HG03196 (cell line): ENCODE measurements at regions not wholly inside any gene's neighbourhood (a gene's known extent, or its start where the extent isn't known, plus 50 kb on each side); places are given as distances from the start of the nearest gene placed in this dataset.
"Not testable (repeated sequence)": the region's sequence is repeated elsewhere in the genome, so short reads cannot be mapped to it uniquely, and the experiment has no call there.

Experiments used
- ATAC-seq: cut with Tn5 transposase; IDR thresholded peaks from one replicate; pipeline ENCODE4 v1.9.1; 2021; ENCODE audit not compliant: unreplicated experiment

- ATAC-seq: no peak
Measured at GRCh38 chr2:221929259-221929658, 357.2 kb upstream of the EPHA4 start.

DNA sequence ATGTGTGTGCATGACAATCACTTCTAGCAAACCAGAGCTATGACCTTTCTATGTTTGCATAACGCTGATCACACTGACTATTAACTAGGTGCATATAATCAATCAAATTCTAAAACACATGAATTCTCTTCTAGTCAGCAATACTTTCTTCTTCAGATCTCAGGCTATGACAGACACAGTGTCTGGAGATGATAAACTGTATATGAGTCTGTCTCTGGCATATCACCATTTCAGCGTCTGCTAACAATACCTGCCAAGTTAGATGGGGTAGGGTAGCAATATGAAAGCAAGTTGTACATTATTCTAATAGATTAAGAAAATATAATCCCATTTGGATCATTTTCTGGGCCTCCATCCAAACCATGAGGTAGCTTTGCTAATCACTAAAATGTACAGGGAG is 354.2 kb upstream of the EPHA4 start:
- ATAC-seq: no peak

DNA sequence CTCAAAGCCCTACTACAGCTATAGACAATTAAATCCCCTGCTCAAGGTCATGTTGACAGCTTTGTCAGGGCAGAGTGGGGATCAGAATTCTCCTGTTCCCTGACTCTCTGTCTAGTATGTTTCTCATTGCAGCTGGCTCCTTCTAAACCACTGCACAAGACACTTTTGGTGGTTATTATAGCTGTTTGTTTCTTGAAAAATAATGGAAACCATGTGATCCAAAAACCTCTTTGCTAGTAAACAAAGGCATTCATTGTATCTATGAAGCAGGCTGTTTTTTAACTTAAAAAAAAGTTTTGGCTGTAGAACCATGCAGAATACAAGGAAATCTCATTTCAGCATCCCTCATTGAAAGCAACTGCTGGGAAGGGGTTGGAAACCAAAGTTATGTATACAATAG is 352.5 kb upstream of the EPHA4 start:
- ATAC-seq: no peak

DNA sequence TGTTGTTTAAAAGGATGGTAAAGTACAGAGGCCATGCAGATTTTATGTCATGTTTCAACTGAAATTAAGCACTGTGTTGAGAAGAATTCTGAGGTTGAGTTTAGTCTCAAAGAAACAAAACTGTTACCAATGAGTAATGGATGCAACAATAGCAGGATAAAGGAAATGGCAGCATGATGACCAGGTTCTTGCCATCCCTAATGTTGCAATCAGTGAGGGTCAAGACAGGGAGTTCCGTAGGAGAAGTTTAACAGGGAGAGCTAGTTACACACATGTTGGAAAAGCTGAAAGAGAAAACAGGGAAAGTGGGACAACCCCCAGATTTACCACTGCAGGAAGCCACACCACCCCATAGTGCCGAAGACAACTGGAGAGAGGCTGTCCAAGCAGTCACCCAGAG is 343.8 kb upstream of the EPHA4 start:
- ATAC-seq: no peak

DNA sequence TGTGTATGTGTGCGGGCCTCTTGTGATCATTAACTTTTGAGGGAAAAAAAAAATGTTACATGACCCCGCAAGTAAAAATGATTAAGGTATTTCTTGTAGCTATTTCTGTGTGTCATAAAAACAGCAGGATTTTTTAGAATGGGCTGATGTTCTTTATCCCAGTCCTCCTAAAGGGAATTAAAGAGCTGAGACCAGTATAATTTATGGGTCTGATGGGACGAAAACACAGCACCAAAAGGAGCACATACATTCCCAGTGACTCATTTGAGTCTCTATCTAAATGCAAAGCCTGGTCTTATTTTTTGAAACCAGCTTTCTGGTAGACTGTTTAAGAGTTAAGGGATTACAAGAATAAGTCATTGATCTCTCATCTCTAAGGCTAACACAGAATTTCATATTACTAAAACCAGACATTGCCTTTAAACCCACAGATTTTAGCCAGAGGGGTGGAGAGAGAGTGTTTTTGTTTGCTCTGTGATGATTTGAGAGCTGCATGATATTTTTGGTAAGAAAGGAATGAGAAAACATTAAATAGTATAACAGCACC is 342.3 kb upstream of the EPHA4 start:
- no peak for ATAC-seq

DNA sequence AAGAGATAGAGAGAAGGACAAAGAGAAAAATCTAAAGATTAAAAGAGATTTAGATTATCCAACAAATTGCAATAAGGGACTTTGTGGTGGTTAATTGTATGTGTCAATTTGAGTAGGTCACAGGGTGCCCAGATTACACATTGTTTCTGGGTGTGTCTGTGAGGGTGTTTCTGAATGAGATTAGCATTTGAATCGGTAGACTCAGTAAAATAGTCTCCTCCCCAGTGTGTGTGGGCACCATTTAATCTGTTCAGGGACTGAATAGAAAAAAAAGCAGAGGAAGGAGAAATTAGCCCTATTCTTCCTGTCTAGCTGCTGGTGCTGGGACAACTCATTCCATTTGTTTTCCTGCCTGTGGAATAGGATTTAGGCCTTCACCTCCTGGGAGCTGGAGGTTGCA is 339.8 kb upstream of the EPHA4 start:
- ATAC-seq: no peak

DNA sequence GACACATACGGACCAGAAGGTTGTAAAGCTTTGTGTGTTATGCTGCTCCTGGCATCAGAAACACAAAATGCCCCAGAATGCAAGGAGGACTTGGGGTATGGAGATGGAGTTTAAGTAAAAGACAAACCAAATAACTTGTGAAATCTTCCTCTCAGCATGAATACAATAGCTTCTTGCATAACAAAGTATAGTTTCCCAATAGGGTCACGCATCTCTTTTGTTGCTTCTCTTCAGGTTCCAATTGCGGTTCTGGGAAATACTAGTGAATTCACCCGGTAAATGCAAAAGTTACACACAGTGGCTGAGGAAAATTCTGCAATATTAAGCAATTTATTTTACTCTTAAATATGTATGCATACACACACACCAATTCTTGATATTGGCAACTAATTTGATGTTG is 339.2 kb upstream of the EPHA4 start:
- ATAC-seq: no peak

DNA sequence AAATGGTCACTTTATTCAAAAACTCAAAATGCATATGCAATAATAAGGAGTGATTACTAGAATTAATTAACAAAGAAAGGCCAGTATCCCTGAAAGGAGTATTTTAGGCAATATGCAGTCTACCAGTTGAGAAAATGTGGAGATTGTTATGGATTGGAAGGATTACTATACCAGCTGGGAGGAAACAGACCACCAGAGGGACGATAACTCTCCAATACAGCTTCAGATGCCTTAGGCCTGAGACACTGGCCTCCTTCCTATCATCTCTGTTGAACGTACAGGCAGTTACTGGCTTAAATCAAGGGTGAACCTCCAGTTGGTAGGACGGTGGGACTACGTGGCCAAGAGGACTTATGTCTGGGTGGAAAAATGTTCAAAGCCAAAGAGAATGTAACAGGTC is 336.4 kb upstream of the EPHA4 start:
- no peak for ATAC-seq

GRCh38 chr2:221897718-221898117 is 325.6 kb upstream of the EPHA4 start:
- no peak for ATAC-seq

- no peak for ATAC-seq
Measured at GRCh38 chr2:221896505-221897151, 324.5 kb upstream of the EPHA4 start.

DNA sequence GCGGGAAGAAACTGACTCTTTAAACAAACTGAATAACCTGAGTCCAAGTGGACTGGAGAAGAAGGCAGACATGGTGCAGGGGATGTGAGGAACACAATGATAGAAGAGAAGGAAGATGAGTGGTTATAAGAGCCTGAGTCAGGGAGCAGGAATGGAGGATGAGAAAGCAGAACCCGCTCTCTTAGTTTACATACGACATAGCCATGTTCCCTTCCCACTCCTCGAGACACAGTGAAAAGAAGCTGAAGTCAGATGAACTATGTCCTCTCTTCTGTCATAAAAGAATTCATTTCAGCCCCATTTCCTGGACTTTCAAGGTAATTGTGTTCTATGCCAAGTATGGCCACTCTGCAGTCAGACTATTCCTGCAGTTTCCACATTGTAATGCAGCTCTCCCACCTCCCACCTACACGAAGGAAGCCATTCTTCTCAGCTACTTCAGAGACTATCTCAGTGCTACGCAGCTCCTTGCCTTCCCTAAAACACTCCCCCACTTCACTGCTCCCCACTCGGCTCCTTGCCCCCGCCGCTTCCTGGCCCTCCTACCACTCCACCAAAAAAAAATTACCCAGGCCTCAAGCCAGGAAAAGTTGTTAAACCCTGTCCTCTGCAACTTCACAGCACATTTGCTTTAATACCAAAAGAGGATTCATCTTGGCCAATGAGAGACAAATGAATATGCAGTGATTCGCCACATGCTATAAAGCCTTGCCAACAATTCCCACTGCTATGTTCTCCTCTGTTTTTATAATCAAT is 323.4 kb upstream of the EPHA4 start:
- no peak for ATAC-seq

- no peak for ATAC-seq
Measured at GRCh38 chr2:221893501-221893900, 321.4 kb upstream of the EPHA4 start.

GRCh38 chr2:221892006-221892405 is 319.9 kb upstream of the EPHA4 start:
- not testable (repeated sequence) for ATAC-seq

- no peak for ATAC-seq
Measured at GRCh38 chr2:221883976-221884375, 311.9 kb upstream of the EPHA4 start.

DNA sequence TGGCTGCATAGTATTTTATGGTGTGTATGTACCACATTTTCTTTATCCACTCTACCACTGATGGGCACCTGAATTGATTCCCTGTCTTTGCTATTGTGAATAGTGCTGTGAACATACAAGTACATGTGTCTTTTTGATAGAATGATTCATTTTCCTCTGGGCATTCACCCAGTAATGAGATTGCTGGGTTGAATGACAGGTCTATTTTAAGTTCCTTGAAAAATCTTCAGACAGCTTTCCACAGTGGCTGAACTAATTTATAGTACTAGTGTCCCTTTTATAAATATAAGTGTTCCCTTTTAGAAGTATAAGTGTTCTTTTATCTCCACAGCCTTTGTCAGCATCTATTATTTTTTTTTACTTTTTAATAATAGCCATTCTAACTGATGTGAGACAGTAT is 303.9 kb upstream of the EPHA4 start:
- no peak for ATAC-seq

DNA sequence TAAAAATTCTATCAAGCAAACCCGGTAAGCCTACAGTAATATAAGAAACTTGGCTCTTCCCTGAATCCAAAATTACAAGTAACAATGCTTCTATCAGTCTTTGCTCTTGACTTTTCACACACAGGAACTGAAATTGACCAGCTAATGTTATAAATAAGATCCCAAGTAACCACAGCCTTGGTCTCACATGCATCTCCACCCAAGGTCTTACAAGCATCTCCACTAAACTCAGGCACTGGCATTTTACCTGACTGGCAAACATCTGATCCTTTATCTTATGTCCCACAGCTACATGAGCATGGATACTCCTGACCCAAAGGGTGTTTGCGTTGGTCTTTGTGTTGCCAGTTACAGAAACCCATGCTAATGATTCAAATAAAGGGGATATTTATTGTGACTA is 302.3 kb upstream of the EPHA4 start:
- ATAC-seq: no peak

GRCh38 chr2:221857719-221858118 is 285.6 kb upstream of the EPHA4 start:
- ATAC-seq: no peak

- no peak for ATAC-seq
Measured at GRCh38 chr2:221853297-221853696, 281.2 kb upstream of the EPHA4 start.

GRCh38 chr2:221851531-221852045 is 279.5 kb upstream of the EPHA4 start:
- no peak for ATAC-seq

DNA sequence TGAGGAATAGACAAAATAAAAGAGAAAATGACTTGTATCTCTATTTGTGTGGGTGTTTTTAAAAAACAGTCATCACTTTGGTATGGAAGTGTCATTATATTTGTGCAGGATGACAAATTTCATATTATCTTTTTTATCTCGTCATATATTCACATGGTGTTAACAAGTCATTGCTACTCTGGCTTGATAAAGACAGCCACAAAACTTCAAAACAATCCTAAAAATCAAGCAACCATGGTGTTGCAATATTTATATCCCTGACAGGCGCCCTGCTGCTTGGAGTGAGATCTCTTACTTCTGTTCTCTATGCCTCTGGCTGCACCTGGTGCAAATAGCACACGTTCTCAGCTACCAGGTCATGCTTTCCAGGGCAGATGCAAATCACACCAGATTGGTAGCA is 278.0 kb upstream of the EPHA4 start:
- ATAC-seq: no peak

DNA sequence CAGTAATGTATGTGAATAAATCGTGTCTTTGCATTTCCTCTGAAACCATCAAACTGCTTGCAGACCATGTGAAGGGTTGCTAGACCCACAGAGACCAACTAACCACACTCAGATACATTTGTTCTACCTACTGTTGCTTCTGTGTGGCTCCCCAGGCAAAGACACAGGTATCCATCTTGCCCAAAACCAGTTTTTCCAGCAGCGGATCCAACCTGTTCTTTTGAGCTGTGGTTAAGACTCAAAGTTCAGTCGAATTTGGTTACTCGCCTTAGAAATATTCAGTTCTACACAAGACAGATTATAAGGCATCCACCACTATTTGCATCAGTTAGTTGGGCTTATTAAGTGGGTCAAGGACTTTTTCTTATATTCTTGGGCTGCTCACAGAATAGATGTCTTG is 276.2 kb upstream of the EPHA4 start:
- ATAC-seq: no peak

- ATAC-seq: no peak
Measured at GRCh38 chr2:221845021-221845365, 272.9 kb upstream of the EPHA4 start.
